ENCODE measurements at regions not wholly inside any gene's neighbourhood (a gene's known extent, or its start where the extent isn't known, plus 50 kb on each side); places are given as distances from the start of the nearest gene placed in this dataset.
A peak's percentile ranks its signal among the peaks of the same experiment; 100 is the strongest.

- no peak for ATAC-seq
These were observed 95.9 kb upstream of the SCOC start for GRCh38 chr4:140277576-140277975.

- no peak for ATAC-seq
These were observed 101.9 kb upstream of the SCOC start for GRCh38 chr4:140271553-140271952.

DNA sequence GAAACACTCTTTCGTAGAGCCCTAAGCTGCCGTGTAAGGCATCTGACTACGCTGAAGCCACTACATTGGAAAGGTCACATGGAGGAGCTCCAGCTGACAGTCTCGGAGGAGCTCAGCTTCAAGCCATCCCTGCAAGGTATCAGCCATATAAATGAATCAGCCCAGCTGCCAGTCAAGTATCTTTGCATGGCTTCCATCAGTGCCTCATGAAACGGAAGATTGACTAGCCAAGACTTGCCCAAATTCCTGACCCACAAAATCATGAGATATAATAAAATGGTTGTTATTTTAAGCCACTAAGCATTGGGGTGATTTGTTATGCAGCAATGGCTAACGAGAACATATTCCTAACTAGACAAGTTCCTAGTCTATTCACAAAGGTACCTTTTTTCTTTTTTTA, 104.1 kb upstream of the SCOC start:
- no peak for ATAC-seq

- no peak for ATAC-seq
These were observed 105.1 kb upstream of the SCOC start for GRCh38 chr4:140268186-140268841.

GRCh38 chr4:140267576-140267975, 105.9 kb upstream of the SCOC start:
- ATAC-seq = no peak

GRCh38 chr4:140266958-140267568, 106.4 kb upstream of the SCOC start:
- no peak for ATAC-seq

- ATAC-seq = no peak
These were observed 106.2 kb upstream of the MAML3 start for GRCh38 chr4:140260227-140260626.

- ATAC-seq = no peak
These were observed 104.5 kb upstream of the MAML3 start for GRCh38 chr4:140258476-140258875.

- ATAC-seq = no peak
These were observed 103.7 kb upstream of the MAML3 start for GRCh38 chr4:140257461-140258305.

DNA sequence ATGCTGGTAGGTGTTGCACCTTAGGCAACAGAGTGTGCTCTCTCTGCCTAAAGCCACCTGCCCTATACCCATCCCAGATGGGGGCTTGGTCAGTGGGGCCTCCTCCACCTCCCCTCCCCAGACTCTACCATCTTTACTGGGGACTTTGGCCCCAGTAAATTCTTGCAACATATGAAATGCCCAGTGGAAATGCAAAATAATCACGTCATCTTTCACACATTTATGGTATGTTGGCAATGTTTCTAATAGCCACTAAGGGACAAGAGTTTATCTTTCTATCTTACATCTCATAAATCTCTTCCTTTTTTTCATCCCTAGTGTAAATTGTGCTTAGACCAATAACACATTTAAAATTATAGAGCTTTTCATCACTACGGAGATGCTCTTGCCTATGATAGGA, 103.0 kb upstream of the MAML3 start:
- ATAC-seq = no peak

- no peak for ATAC-seq
These were observed 102.4 kb upstream of the MAML3 start for GRCh38 chr4:140256335-140256734.

- peak in 1 of 2 donors; percentile 25 for ATAC-seq
These were observed 101.9 kb upstream of the MAML3 start for GRCh38 chr4:140255927-140256326.

GRCh38 chr4:140255467-140255866, 101.5 kb upstream of the MAML3 start:
- no peak for ATAC-seq

DNA sequence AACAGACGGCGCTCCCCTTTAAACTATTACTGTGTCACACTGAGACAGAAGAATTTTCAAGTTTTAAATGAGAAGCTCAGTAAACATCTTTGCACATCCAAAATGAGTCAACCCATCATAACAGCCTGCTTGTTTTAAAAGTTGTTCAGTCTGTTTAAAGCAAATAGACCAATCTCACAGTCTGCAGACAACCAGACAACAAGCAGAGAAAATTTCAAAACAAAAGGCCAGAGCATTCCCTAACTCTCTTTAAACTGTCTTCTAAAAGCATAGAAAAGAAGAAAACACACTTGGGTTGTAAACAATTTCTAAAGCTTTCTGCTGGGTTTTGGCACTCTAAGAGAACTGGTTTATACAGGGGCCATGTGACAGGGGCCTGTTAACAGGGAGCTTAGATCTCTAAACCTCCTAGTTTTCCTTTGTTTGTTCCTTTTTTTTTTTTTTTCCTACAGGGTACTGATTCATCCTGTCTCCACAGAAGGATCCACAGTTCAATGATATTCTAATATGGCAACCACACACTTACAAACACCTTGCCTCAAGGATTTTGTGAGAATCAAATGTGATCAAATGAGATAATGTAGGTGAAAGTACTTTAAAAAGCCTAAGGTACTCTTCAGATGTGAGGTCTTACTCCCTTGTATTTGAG, 100.8 kb upstream of the MAML3 start:
- ATAC-seq = no peak

DNA sequence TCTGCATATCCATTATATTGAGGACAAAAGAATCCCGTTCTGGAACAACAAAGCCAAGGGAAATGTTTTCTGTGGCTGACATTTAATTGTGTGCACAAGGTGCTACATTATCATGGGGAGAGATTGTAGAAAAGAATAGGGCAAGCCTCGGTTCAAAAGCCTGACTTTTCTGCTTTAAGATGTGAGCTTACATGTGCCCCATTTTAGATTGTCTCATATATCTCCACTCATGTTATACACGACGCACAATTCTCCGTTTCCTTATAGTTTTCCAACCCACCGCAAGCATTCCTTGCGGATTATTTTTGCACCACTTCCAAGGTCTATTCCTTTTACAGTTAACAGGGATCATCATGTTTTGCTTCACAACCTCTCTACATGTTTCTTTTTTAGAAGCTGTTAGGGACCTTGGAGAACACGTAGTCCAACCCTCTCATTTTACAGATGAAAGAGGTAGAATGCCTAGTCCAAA, 99.6 kb upstream of the MAML3 start:
- ATAC-seq = no peak

GRCh38 chr4:140252742-140253555, 99.0 kb upstream of the MAML3 start:
- ATAC-seq = peak; percentile 60 to 76

- peak in 1 of 2 donors; percentile 14 for ATAC-seq
These were observed 98.3 kb upstream of the MAML3 start for GRCh38 chr4:140252141-140252741.

DNA sequence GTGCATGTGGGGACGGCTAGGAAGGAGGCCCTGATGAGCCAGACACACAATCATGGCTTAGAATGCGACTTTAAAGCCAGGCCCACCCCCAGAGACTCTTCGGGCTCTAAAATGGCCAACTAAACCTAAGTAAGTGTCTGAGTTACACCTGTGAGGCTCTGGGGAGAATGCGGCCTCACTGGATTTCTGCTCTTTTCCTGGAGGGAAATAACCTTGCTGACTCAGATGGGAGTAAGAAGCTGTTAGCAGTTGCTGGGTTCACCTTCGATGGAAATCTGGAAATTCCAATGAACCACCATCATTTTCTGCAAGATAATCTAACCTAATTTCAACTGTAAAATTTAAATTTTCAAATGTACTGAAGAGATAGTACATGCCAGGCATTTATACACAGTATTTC, 97.6 kb upstream of the MAML3 start:
- ATAC-seq = no peak

GRCh38 chr4:140250989-140251552, 97.1 kb upstream of the MAML3 start:
- no peak for ATAC-seq

DNA sequence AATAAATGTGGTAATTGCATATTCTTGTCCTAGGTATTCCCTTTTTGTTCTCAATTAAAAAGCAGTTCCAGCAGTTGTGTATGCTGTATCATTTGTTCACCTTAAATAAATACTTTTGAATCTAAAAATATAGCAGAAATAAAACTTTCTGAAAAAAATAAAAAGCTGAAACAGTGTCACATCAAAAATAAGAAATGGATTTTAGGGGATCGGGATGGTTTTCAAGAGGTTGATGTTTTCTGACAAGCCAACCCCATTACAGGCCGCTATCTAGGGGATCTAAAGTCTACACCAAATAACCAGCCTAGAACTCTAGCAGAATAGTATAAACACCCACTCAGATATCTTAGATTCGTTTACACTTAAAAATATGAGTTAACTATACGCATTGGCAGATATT, 95.4 kb upstream of the MAML3 start:
- ATAC-seq = no peak

- ATAC-seq = no peak
These were observed 93.3 kb upstream of the MAML3 start for GRCh38 chr4:140247237-140247636.

- ATAC-seq = no peak
These were observed 92.2 kb upstream of the MAML3 start for GRCh38 chr4:140246216-140246615.
